ENCODE measurements at regions not wholly inside any gene's neighbourhood (a gene's known extent, or its start where the extent isn't known, plus 50 kb on each side); places are given as distances from the start of the nearest gene placed in this dataset.

DNA sequence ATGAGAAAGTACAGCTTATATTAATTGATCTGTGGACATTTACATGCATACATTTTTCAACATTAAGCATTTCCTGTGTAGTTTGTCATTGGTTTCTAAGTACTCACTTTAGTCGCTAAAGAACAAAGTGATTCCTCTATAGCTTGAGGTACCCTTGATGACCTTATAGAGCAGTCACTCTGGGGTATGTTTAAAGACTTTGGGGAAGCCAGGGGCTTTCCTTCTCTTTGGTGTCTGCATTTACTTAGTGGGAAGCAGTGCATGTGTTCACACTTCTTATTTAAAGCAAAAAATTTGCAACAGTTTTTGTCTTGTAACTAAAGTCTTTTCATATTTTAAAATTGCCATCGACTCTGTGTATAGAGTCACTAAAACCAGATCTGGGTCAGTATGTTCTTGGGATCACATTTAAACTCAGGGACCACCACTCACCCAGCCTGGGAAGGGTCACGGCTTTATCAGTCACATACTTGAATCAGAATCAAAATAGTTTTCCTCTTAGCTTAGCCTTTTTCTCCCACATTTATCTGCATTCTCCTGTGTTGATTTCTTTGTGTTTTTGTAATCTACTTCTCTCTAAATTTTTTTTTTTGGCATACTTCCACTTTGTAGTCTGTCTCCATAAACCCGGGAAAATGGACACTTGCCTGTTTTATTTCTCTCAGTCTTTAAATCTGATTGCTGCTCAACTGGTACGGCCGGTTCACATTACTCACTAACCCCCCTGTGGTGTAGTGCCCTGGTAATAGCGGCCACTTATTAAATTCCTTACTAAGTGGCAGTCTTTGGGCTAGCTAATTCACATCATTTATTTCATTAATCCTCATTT is 143.9 kb upstream of the FBN2 start:
- H2AK5ac ChIP-seq (ENCODE audit: low read depth, low read length), result no peak overlapping the region
- WGBS, 2 experiments (ENCODE audit: extremely low coverage in 2 of 2, insufficient read length in 1 of 2), result no CpG with 5 or more reads among the region's 7 CpGs
- ChIA-PET CTCF (no interaction called here), POLR2A (ENCODE audit: unreplicated experiment) (no interaction called here)
- no peak overlapping the region for H4K8ac ChIP-seq (ENCODE audit: low read depth in 2 of 2, low read length in 2 of 2)
- intact Hi-C loops (cut with micrococcal nuclease), result no loop called here
- no peak for TF ChIP-seq CHD1 (IDR thresholded peaks at IDR 0.05; ENCODE audit: low read depth, low read length)
- TF ChIP-seq, protein P1, sequence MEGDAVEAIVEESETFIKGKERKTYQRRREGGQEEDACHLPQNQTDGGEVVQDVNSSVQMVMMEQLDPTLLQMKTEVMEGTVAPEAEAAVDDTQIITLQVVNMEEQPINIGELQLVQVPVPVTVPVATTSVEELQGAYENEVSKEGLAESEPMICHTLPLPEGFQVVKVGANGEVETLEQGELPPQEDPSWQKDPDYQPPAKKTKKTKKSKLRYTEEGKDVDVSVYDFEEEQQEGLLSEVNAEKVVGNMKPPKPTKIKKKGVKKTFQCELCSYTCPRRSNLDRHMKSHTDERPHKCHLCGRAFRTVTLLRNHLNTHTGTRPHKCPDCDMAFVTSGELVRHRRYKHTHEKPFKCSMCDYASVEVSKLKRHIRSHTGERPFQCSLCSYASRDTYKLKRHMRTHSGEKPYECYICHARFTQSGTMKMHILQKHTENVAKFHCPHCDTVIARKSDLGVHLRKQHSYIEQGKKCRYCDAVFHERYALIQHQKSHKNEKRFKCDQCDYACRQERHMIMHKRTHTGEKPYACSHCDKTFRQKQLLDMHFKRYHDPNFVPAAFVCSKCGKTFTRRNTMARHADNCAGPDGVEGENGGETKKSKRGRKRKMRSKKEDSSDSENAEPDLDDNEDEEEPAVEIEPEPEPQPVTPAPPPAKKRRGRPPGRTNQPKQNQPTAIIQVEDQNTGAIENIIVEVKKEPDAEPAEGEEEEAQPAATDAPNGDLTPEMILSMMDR (conservative IDR thresholded peaks at IDR 0.05; ENCODE audit: low read depth, low read length), result no peak
- TF ChIP-seq, protein P2, sequence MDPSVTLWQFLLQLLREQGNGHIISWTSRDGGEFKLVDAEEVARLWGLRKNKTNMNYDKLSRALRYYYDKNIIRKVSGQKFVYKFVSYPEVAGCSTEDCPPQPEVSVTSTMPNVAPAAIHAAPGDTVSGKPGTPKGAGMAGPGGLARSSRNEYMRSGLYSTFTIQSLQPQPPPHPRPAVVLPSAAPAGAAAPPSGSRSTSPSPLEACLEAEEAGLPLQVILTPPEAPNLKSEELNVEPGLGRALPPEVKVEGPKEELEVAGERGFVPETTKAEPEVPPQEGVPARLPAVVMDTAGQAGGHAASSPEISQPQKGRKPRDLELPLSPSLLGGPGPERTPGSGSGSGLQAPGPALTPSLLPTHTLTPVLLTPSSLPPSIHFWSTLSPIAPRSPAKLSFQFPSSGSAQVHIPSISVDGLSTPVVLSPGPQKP (IDR thresholded peaks at IDR 0.05; ENCODE audit: borderline replicate concordance, low read depth, low read length), result no peak
- TF ChIP-seq RCOR1 (IDR thresholded peaks at IDR 0.05; ENCODE audit: insufficient replicate concordance, low read length), result no peak
- TF ChIP-seq MAZ (IDR thresholded peaks at IDR 0.05; ENCODE audit: borderline replicate concordance, low read depth, low read length), result no peak
- no peak for TF ChIP-seq NFE2L2 (IDR thresholded peaks at IDR 0.05; ENCODE audit: low read depth, low read length)
- no peak overlapping the region for H2BK15ac ChIP-seq (ENCODE audit: low read depth, low read length)
- no peak overlapping the region for H2AFZ ChIP-seq (replicated peaks; ENCODE audit: low read length, poor library complexity)
- no peak overlapping the region for H3K9ac ChIP-seq (ENCODE audit: low read depth, low read length)
- no peak overlapping the region for H3K18ac ChIP-seq (ENCODE audit: low read depth, low read length)
- in situ Hi-C loops (cut with MboI; ENCODE audit: low sequenced_read_pairs), result no loop called here
- H3K4ac ChIP-seq (ENCODE audit: low read depth, low read length), result no peak overlapping the region
- H3K4me2 ChIP-seq (ENCODE audit: low read depth, low read length), result no peak overlapping the region
- H3K4me3 ChIP-seq (ENCODE audit: insufficient read depth, low read depth, low read length), result no peak overlapping the region
- no peaks in the 10 kb centered on the region for H4K20me1 ChIP-seq (ENCODE audit: insufficient read depth, low read length)
- peaks cover 2% of the 10 kb centered on the region; the same call in 1 of the 2 replicates for H3K4me1 ChIP-seq (ENCODE audit: control insufficient read depth, insufficient read depth, low read length)
- no peak overlapping the region for H2BK5ac ChIP-seq (ENCODE audit: low read depth, low read length, poor library complexity, severe bottlenecking)
- dilution Hi-C loops (cut with HindIII; ENCODE audit: low sequenced_read_pairs, unreplicated experiment), result no loop called here
- H2AK9ac ChIP-seq (replicated peaks; ENCODE audit: low read depth, low read length, poor library complexity), result no peak overlapping the region
- H3K14ac ChIP-seq (replicated peaks; ENCODE audit: low read depth, low read length), result no peak overlapping the region
- no peak overlapping the region for H3K23ac ChIP-seq (ENCODE audit: low read depth, low read length)
- H3K27me3 ChIP-seq (ENCODE audit: control insufficient read depth, insufficient read depth, low read length), result no peaks in the 10 kb centered on the region; the same call in 1 of the 2 replicates
- no peak; the same call in 1 of the 2 replicates for ATAC-seq (ENCODE audit: low read depth)
- H3K9me3 ChIP-seq (ENCODE audit: control insufficient read depth, insufficient read depth, low read length), result no peaks in the 10 kb centered on the region
- no TSS peak for BruUV-seq (replicated peaks)
- no peak overlapping the region for H3K56ac ChIP-seq (ENCODE audit: extremely low read depth, insufficient read depth, low read length)
- no peak overlapping the region for H2BK20ac ChIP-seq (ENCODE audit: low read depth, low read length)
- H2BK120ac ChIP-seq (ENCODE audit: low read depth, low read length), result no peak overlapping the region
- DNase-seq, result no peak
- no peak overlapping the region for H3K27ac ChIP-seq (ENCODE audit: insufficient read depth, low read length)
- H4K5ac ChIP-seq (ENCODE audit: low read depth, low read length), result no peak overlapping the region
- H3K9me1 ChIP-seq (ENCODE audit: insufficient read depth, low read length), result no peaks in the 10 kb centered on the region
- no peak overlapping the region for H4K91ac ChIP-seq (ENCODE audit: insufficient read depth, low read depth, low read length)
- no peaks in the 10 kb centered on the region for H3K36me3 ChIP-seq (ENCODE audit: control insufficient read depth, insufficient read depth, low read length)
- H3K79me1 ChIP-seq (ENCODE audit: low read depth in 1 of 2, low read length in 2 of 2), result no peaks in the 10 kb centered on the region
